ENCODE measurements at regions not wholly inside any gene's neighbourhood (a gene's known extent, or its start where the extent isn't known, plus 50 kb on each side); places are given as distances from the start of the nearest gene placed in this dataset.

DNA sequence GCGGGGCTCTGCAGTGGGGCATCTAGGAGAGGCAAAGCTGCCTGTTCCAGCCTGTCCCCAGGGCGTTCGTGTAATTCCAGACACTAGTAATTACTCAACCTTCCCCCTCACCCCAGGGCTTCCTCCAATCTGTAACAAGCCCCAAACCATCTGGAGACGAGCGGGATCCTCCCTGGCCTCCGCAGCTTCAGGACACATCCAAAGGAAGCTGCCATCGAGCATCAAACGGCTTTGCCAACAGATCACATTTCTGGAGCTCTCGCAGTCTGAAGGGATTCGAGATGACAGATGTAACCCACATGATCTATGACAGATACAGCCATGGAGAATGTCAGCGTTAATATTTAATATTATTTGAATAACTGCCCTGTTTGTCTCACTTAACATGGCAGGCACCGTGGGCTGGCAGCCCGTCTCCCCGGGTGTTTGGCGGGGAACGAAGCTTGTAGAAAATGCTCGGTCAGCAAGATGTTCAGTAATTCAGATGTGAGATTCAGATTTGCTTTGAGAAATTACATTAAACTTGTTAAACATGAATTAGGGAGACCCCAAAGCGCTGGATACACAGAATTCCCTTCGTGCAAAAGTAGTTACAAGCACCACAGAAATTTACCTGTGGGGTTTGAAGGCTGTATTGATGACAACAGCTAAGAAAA, 108.5 kb upstream of the C7orf33 start:
- BruUV-seq (replicated peaks), result no TSS peak
- CTCF ChIA-PET, result no interaction called here

More for the DNA sequence above, 108.5 kb upstream of the C7orf33 start:
- Histone ChIP-seq H3K4me3 (no peak overlapping the region), H3K4me2 (ENCODE audit: control insufficient read depth, insufficient read depth) (no peak overlapping the region), H4K20me1 (ENCODE audit: control insufficient read depth, insufficient read depth) (no peaks in the 10 kb centered on the region), H3K27ac (ENCODE audit: control insufficient read depth, insufficient read depth) (no peak overlapping the region), H3K27me3 (replicated peaks in 1 of 2; ENCODE audit: control insufficient read depth in 2 of 2, insufficient read depth in 2 of 2, low read length in 1 of 2) (no peaks in the 10 kb centered on the region; a peak in 1 of 4 replicates), H3K79me2 (ENCODE audit: control insufficient read depth, insufficient read depth, low read length) (no peaks in the 10 kb centered on the region), H3K4me1 (ENCODE audit: control insufficient read depth, insufficient read depth, low read length) (no peaks in the 10 kb centered on the region), H3K9ac (ENCODE audit: control insufficient read depth, insufficient read depth, low read length) (no peak overlapping the region), H3K9me3 (replicated peaks; ENCODE audit: control insufficient read depth, insufficient read depth, low read length) (no peaks in the 10 kb centered on the region), H3K36me3 (ENCODE audit: control insufficient read depth in 2 of 2, insufficient read depth in 2 of 2, low read length in 1 of 2) (no peaks in the 10 kb centered on the region), H2AFZ (ENCODE audit: control insufficient read depth, low read depth, low read length) (no peak overlapping the region)
- ATAC-seq (no peak), FAIRE-seq (no peak), DNase-seq (ENCODE audit: low read depth, low spot score) (no peak)
- WGBS (ENCODE audit: insufficient coverage, insufficient replicate concordance, low lambda C conversion rate, missing lambda C conversion rate), result 79% methylated on average over 19 of the region's 19 CpGs
- ChIA-PET POLR2A (no interaction called here), RAD21 (ENCODE audit: unreplicated experiment) (no interaction called here), SMC1A (ENCODE audit: uncharacterized antibody, unreplicated experiment) (interaction anchor here (0.5 to 1.5 kb wide), 2 partner anchors 18 to 142 kb away, joined by 3 to 4 read pairs; no protein-coding TSS in a partner anchor)
- in situ Hi-C loops (cut with MboI), result loop anchor here (25.0 kb wide), 1 partner anchor 220 kb away; no protein-coding TSS in a partner anchor
- intact Hi-C loops (cut with micrococcal nuclease; ENCODE audit: unreplicated experiment), result no loop called here
- TF ChIP-seq IKZF1 (conservative IDR thresholded peaks at IDR 0.05), result no peak
- no peak for TF ChIP-seq CBFB (IDR thresholded peaks at IDR 0.05; ENCODE audit: low read depth)
- TF ChIP-seq RELA (IDR thresholded peaks at IDR 0.05; ENCODE audit: borderline replicate concordance, partially characterized antibody), result no peak
- TF ChIP-seq, protein P1, sequence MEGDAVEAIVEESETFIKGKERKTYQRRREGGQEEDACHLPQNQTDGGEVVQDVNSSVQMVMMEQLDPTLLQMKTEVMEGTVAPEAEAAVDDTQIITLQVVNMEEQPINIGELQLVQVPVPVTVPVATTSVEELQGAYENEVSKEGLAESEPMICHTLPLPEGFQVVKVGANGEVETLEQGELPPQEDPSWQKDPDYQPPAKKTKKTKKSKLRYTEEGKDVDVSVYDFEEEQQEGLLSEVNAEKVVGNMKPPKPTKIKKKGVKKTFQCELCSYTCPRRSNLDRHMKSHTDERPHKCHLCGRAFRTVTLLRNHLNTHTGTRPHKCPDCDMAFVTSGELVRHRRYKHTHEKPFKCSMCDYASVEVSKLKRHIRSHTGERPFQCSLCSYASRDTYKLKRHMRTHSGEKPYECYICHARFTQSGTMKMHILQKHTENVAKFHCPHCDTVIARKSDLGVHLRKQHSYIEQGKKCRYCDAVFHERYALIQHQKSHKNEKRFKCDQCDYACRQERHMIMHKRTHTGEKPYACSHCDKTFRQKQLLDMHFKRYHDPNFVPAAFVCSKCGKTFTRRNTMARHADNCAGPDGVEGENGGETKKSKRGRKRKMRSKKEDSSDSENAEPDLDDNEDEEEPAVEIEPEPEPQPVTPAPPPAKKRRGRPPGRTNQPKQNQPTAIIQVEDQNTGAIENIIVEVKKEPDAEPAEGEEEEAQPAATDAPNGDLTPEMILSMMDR (IDR thresholded peaks at IDR 0.05 in 2 of 3, conservative IDR thresholded peaks at IDR 0.05 in 1 of 3; ENCODE audit: control insufficient read depth in 2 of 3, extremely low read depth in 1 of 3, insufficient read depth in 1 of 3, low read depth in 3 of 3, low read length in 3 of 3), result no peak
- TF ChIP-seq IKZF2 (IDR thresholded peaks at IDR 0.05), result no peak

Data from GM12878 (cell line).